Sigmoid colon (tissue), 6 donors: ENCODE measurements at regions not wholly inside any gene's neighbourhood (a gene's known extent, or its start where the extent isn't known, plus 50 kb on each side); places are given as distances from the start of the nearest gene placed in this dataset.

ENCODE experiments used
- DNase-seq: peaks from one replicate; pipeline ENCODE4 v3.0.0-alpha.2; 2019
- H3K27ac ChIP-seq, 4 donors: fragments of 200-600 bp; sonication (generic); one replicate each; pipeline ENCODE4 v1.5.1; 2016 to 2019; ENCODE audit warnings: mild to moderate bottlenecking in 1 of 4
- H3K27me3 ChIP-seq, 3 donors: fragments of 200-600 bp; sonication (generic); one replicate each; pipeline ENCODE4 v1.5.1; 2019; ENCODE audit warnings: mild to moderate bottlenecking in 1 of 3
- H3K36me3 ChIP-seq, 4 donors: fragments of 200-600 bp; sonication (generic); one replicate each; pipeline ENCODE4 v1.5.1; 2016 to 2019
- H3K4me1 ChIP-seq, 4 donors: fragments of 200-600 bp; sonication (generic); one replicate each; pipeline ENCODE4 v1.5.1; 2017 to 2019
- H3K4me3 ChIP-seq, 4 donors: fragments of 200-600 bp; sonication (generic); one replicate each; pipeline ENCODE4 v1.5.1; 2017 to 2019; ENCODE audit warnings: mild to moderate bottlenecking in 2 of 4, moderate library complexity in 1 of 4
- H3K9me3 ChIP-seq, 4 donors: fragments of 200-600 bp in 3 of 4; sonication (generic) in 3 of 4; one replicate each; pipeline versions ENCODE4 v1.5.1 to v1.6.1; 2013 to 2019
- EP300 ChIP-seq, 4 donors: sonication (generic); formaldehyde crosslinking; IDR thresholded peaks; one replicate each; pipeline ENCODE4 v1.6.1; 2017; ENCODE audit warnings: antibody characterized with exemption in 4 of 4
- POLR2A ChIP-seq, 2 donors: fragments of 450-650 bp; IDR thresholded peaks; one replicate each; pipeline ENCODE4 v1.6.1; 2016; ENCODE audit warnings: antibody characterized with exemption in 2 of 2, mild to moderate bottlenecking in 2 of 2, moderate library complexity in 2 of 2
- POLR2AphosphoS5 ChIP-seq, 4 donors: sonication (generic); formaldehyde crosslinking; IDR thresholded peaks; one replicate each; pipeline ENCODE4 v1.6.1; 2017; ENCODE audit warnings: antibody characterized with exemption in 4 of 4
- WGBS, 2 donors: extraction: QIAGEN DNeasy Blood & Tissue Kit; methylation state at CpG; one replicate each; pipeline ENCODE4 v1.1.7; 2013; 5-methylcytosine and 5-hydroxymethylcytosine counted together
- intact Hi-C: fragments of 100-400 bp; cut with DNase I; formaldehyde crosslinking; loops from one replicate; pipeline ENCODE4 v1.15.1; 2023
- TF ChIP-seq, protein P1 (sequence below), 4 experiments: fragments of 450-650 bp in 3 of 4; fragments of 200-600 bp in 1 of 4; IDR thresholded peaks; one replicate each; pipeline ENCODE4 v1.5.1; 2016 to 2019; ENCODE audit warnings: antibody characterized with exemption in 4 of 4, mild to moderate bottlenecking in 3 of 4, moderate library complexity in 2 of 4
- donor health status: healthy with polysubstance abuse.
- donor health status: healthy.

DNA sequence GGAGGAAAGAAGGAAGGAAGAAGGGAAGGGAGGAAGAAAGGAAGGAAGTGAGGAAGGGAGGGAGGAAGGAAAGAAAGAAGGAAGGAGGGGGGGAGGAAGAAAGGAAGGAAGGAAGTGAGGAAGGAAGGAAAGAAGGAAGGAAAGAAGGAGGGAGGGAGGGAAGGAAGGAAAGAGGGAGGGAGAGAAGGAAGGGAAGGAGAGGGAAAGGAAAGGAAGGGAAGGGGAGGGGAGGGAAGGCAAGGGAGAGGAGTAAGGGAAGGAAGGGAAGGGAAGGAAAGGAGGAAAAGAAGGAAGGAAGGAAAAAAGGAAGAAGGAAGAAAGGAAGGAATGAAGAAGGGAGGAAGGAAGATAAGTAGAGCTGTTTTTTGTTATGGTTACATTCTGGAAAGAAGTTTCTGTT is 141.2 kb downstream of the LRRC3B start:
- intact Hi-C loops, result no loop called here
- no peaks in the 10 kb centered on the region for H3K27me3 ChIP-seq
- no peak for DNase-seq
- no peaks in the 10 kb centered on the region for H3K9me3 ChIP-seq
- H3K4me1 ChIP-seq, result no peaks in the 10 kb centered on the region
- no peak overlapping the region for H3K27ac ChIP-seq
- TF ChIP-seq POLR2A (IDR thresholded peaks at IDR 0.05), result no peak
- no peak for TF ChIP-seq POLR2AphosphoS5 (IDR thresholded peaks at IDR 0.05)
- TF ChIP-seq, protein P1, sequence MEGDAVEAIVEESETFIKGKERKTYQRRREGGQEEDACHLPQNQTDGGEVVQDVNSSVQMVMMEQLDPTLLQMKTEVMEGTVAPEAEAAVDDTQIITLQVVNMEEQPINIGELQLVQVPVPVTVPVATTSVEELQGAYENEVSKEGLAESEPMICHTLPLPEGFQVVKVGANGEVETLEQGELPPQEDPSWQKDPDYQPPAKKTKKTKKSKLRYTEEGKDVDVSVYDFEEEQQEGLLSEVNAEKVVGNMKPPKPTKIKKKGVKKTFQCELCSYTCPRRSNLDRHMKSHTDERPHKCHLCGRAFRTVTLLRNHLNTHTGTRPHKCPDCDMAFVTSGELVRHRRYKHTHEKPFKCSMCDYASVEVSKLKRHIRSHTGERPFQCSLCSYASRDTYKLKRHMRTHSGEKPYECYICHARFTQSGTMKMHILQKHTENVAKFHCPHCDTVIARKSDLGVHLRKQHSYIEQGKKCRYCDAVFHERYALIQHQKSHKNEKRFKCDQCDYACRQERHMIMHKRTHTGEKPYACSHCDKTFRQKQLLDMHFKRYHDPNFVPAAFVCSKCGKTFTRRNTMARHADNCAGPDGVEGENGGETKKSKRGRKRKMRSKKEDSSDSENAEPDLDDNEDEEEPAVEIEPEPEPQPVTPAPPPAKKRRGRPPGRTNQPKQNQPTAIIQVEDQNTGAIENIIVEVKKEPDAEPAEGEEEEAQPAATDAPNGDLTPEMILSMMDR (IDR thresholded peaks at IDR 0.05), result no peak
- no peak for TF ChIP-seq EP300 (IDR thresholded peaks at IDR 0.05)
- H3K36me3 ChIP-seq, result no peaks in the 10 kb centered on the region
- H3K4me3 ChIP-seq, result no peak overlapping the region

DNA sequence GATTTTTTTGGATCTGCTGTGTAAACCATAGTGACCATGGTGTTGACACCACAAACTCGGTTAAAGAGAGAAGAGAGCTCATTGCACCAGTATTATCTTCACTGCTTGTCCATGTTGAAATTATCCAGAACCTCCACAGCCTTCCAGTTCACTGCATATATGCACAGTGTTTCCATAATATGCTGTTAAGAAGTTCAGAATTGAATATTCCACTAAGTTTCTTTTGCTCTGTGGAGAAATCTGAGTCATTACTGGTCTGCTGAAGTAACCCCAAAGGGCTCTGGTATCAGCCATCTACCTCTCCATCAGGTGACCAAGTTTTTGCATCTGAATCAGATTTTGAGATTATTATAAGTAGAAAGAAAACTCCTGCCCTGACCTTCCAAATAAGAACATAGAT is 143.5 kb downstream of the LRRC3B start:
- no peak overlapping the region for H3K27ac ChIP-seq
- no peaks in the 10 kb centered on the region for H3K36me3 ChIP-seq
- no peaks in the 10 kb centered on the region for H3K4me1 ChIP-seq
- H3K4me3 ChIP-seq, result no peak overlapping the region
- 35 to 63% methylated on average over 1 of the region's 1 CpG for WGBS, 2 donors
- H3K9me3 ChIP-seq, result no peaks in the 10 kb centered on the region
- no peak for TF ChIP-seq POLR2AphosphoS5 (IDR thresholded peaks at IDR 0.05)
- TF ChIP-seq, protein P1 (IDR thresholded peaks at IDR 0.05), result no peak
- TF ChIP-seq POLR2A (IDR thresholded peaks at IDR 0.05), result no peak
- TF ChIP-seq EP300 (IDR thresholded peaks at IDR 0.05), result no peak
- H3K27me3 ChIP-seq, result no peaks in the 10 kb centered on the region
- no peak for DNase-seq
- intact Hi-C loops, result no loop called here

DNA sequence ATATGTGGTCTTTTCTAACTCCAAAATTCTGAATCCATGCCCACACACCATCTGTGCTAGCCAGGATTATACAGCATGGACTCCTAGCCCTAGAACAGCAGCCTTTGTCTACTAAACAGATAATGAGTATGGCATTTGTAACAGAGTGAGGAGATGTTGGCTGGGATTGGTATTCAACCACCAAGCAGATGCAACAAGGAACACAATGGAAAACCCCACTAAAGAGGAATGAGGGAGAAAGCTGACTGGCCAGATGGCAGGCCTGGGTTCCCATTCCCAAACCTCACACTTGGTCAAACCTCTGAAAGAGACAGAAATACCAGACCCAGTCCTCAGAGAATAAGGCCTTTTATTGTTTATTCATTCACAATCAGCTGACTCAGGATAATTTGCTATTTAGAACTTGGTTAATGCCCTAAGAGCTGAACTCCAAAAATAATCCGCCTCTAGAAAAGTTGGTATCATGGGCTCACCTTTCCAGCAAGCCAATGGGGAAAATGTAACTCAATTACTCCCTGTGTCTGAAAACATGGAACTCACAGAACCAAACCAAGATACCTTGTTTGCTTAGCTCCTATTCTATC is 145.6 kb downstream of the LRRC3B start:
- DNase-seq, result no peak
- no peak overlapping the region for H3K4me3 ChIP-seq
- no peak overlapping the region for H3K27ac ChIP-seq
- H3K27me3 ChIP-seq, result no peaks in the 10 kb centered on the region
- no peaks in the 10 kb centered on the region for H3K36me3 ChIP-seq
- no peaks in the 10 kb centered on the region for H3K9me3 ChIP-seq
- 89 to 97% methylated on average over 1 of the region's 1 CpG for WGBS, 2 donors
- no peaks in the 10 kb centered on the region for H3K4me1 ChIP-seq
- intact Hi-C loops, result no loop called here
- TF ChIP-seq EP300 (IDR thresholded peaks at IDR 0.05), result no peak
- TF ChIP-seq, protein P1 (IDR thresholded peaks at IDR 0.05), result no peak
- TF ChIP-seq POLR2A (IDR thresholded peaks at IDR 0.05), result no peak
- TF ChIP-seq POLR2AphosphoS5 (IDR thresholded peaks at IDR 0.05), result no peak

DNA sequence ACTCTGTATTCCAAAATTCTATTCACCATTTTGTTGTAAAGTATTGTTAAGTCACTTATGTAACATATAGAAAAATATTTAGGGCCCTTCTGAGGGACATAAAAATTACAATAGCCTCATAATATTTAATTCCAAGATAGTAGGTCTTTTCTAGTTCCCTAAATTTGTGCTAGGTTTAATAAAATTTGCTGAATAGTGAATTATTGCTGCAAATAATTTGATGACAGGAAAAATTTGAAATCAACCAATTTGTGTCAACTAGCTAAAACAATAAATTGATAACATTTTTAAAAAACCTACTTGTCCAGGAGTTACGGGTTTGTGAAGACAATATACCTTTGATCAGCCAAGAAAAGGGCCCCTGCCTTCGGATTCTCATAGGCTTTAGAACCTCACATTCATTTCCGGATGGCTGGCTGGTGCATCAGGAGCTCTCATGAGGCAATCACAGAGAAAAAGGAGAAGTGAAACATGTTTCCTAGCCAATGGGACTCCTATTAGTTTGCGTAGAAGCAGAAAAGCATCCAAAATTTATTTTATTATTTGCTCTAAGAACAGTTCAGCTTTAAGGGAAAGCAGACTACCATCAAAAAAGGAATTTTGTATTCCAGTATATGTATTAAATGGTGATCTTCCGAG is 177.2 kb downstream of the LRRC3B start:
- 84 to 85% methylated on average over 5 of the region's 5 CpGs for WGBS, 2 donors
- Histone ChIP-seq H3K9me3 (no peaks in the 10 kb centered on the region), H3K27ac (no peak overlapping the region), H3K4me3 (no peak overlapping the region), H3K27me3 (no peaks in the 10 kb centered on the region), H3K36me3 (no peaks in the 10 kb centered on the region), H3K4me1 (no peaks in the 10 kb centered on the region)
- DNase-seq, result no peak
- intact Hi-C loops, result no loop called here
- TF ChIP-seq POLR2AphosphoS5 (IDR thresholded peaks at IDR 0.05) (no peak), EP300 (IDR thresholded peaks at IDR 0.05) (no peak), POLR2A (IDR thresholded peaks at IDR 0.05) (no peak)
- TF ChIP-seq, protein P1 (IDR thresholded peaks at IDR 0.05), result no peak

DNA sequence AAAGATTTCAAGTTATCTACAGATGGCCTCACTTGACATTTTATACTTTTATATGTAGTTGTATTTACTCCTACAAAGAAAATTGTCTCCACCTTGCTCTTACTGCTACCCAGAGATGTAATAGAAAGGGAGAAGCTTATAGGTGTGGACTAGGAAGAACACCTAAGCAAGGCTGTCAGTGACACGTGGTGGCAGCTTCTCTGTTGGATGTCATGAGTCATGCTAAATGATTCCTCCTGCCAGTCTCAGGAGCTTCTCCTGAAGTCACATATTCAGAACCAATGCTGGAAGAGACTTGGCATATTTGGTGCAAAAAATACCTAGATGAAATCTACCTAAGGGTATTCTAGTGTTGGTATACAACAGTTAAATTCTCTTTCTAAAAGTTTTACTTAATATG is 184.7 kb downstream of the LRRC3B start:
- H3K27ac ChIP-seq, result no peak overlapping the region
- no peaks in the 10 kb centered on the region for H3K9me3 ChIP-seq
- no peak for DNase-seq
- no peak overlapping the region for H3K4me3 ChIP-seq
- intact Hi-C loops, result no loop called here
- no peaks in the 10 kb centered on the region for H3K27me3 ChIP-seq
- 39 to 59% methylated on average over 1 of the region's 1 CpG for WGBS, 2 donors
- H3K4me1 ChIP-seq, result no peaks in the 10 kb centered on the region
- no peaks in the 10 kb centered on the region for H3K36me3 ChIP-seq
- TF ChIP-seq, protein P1 (IDR thresholded peaks at IDR 0.05), result no peak
- TF ChIP-seq POLR2A (IDR thresholded peaks at IDR 0.05), result no peak
- TF ChIP-seq POLR2AphosphoS5 (IDR thresholded peaks at IDR 0.05), result no peak
- TF ChIP-seq EP300 (IDR thresholded peaks at IDR 0.05), result no peak
